ENCODE measurements at regions not wholly inside any gene's neighbourhood (a gene's known extent, or its start where the extent isn't known, plus 50 kb on each side); places are given as distances from the start of the nearest gene placed in this dataset.

DNA sequence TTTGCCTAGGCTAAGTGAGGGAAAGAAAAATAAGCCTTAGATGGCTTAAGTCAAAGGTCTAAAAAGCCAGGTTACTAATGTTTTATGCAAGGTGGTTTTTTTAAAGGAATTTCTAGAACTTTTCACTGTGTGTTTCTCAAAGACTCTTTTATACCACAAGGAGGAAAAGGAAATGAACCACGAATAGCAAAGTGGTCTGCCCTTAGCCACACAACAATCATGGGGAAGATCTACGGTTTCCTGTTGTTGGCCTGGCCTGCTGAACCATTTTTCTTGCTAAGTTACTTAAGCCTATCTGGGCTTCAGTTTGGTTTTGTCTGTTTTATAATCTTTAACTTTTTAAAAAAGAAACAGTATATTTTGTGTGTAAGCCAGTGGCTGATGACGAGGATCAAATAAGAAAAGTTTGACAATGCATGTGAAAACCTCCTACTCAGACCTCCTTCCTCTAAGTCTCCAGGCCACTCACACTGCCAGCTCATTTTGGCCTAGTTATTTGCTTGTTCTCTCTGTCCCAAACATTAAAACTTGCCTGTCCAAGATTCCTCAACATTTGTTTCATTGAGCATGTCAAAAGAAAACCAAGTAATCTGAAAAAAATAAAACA lies 56.7 kb upstream of the COL25A1 start:
- intact Hi-C loops (cut with DNase I): no loop called here
- Histone ChIP-seq H3K27ac (no peak overlapping the region), H3K27me3 (no peaks in the 10 kb centered on the region), H3K36me3 (no peaks in the 10 kb centered on the region), H3K9me3 (no peaks in the 10 kb centered on the region), H3K4me1 (no peaks in the 10 kb centered on the region), H3K4me3 (replicated peaks in 1 of 3) (no peak overlapping the region)
- no peak for TF ChIP-seq POLR2A (IDR thresholded peaks at IDR 0.05)
- TF ChIP-seq, protein P1, sequence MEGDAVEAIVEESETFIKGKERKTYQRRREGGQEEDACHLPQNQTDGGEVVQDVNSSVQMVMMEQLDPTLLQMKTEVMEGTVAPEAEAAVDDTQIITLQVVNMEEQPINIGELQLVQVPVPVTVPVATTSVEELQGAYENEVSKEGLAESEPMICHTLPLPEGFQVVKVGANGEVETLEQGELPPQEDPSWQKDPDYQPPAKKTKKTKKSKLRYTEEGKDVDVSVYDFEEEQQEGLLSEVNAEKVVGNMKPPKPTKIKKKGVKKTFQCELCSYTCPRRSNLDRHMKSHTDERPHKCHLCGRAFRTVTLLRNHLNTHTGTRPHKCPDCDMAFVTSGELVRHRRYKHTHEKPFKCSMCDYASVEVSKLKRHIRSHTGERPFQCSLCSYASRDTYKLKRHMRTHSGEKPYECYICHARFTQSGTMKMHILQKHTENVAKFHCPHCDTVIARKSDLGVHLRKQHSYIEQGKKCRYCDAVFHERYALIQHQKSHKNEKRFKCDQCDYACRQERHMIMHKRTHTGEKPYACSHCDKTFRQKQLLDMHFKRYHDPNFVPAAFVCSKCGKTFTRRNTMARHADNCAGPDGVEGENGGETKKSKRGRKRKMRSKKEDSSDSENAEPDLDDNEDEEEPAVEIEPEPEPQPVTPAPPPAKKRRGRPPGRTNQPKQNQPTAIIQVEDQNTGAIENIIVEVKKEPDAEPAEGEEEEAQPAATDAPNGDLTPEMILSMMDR (IDR thresholded peaks at IDR 0.05): no peak
- no peak for DNase-seq
- WGBS, 2 donors: 53 to 68% methylated on average over 3 of the region's 3 CpGs

DNA sequence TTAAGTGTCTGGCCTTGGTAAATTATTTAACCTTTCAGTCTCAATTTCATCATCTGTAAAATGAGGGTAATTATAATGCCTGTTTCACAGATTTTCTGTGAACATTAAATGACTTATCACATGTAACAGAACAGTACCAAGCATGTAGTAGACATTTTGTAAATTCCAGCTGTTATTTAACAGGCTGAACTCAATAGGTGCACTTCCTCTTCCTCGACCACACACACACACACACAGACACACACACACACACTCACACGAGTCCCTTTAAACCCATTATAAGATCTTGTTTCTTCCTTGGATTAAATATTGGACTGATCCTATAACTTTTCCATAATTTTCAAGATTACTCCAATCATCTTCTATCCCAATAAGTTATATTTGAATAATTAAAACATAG lies 53.4 kb upstream of the COL25A1 start:
- Histone ChIP-seq H3K36me3 (no peaks in the 10 kb centered on the region), H3K4me1 (no peaks in the 10 kb centered on the region), H3K27ac (no peak overlapping the region), H3K4me3 (replicated peaks in 1 of 3) (no peak overlapping the region), H3K27me3 (no peaks in the 10 kb centered on the region), H3K9me3 (no peaks in the 10 kb centered on the region)
- intact Hi-C loops (cut with DNase I): no loop called here
- DNase-seq: no peak
- TF ChIP-seq, protein P1 (IDR thresholded peaks at IDR 0.05): no peak
- no peak for TF ChIP-seq POLR2A (IDR thresholded peaks at IDR 0.05)
- WGBS, 2 donors: 67 to 74% methylated on average over 2 of the region's 2 CpGs

DNA sequence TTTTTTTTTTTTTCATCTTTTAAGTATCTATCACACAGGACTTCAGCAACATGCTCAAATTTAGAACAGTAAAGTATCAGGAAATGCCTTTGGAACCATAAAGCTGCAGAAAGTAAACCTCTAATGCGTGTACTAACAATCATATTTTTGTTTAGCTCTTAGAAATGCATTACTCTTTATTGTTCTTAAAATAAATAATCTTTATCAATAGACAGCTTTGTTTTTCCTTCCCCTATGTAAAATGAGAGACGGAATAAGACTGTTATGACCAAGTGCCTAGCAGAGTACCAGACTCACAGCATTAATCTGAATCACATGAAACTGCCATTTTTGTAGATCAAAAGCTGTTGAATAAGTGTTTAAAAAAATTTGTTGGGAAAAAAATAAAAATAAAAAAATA lies 50.5 kb upstream of the COL25A1 start:
- Histone ChIP-seq H3K36me3 (no peaks in the 10 kb centered on the region), H3K4me3 (replicated peaks in 1 of 3) (no peak overlapping the region), H3K9me3 (no peaks in the 10 kb centered on the region), H3K27ac (no peak overlapping the region), H3K4me1 (no peaks in the 10 kb centered on the region), H3K27me3 (no peaks in the 10 kb centered on the region)
- intact Hi-C loops (cut with DNase I): no loop called here
- no peak for DNase-seq
- WGBS, 2 donors: 45 to 95% methylated on average over 2 of the region's 2 CpGs
- TF ChIP-seq, protein P1 (IDR thresholded peaks at IDR 0.05): no peak
- TF ChIP-seq POLR2A (IDR thresholded peaks at IDR 0.05): no peak

Data from thyroid gland (tissue), 4 donors.